ENCODE measurements at regions not wholly inside any gene's neighbourhood (a gene's known extent, or its start where the extent isn't known, plus 50 kb on each side); places are given as distances from the start of the nearest gene placed in this dataset.

GRCh38 chr15:59834528-59834927 is 145.4 kb upstream of the BNIP2 start:
- Mint-ChIP-seq H3K27ac (no peak overlapping the region), H3K36me3 (ENCODE audit: low read depth) (no peaks in the 10 kb centered on the region), H3K9me3 (no peaks in the 10 kb centered on the region), H3K27me3 (ENCODE audit: low read depth) (peaks cover 3% of the 10 kb centered on the region), H3K4me1 (ENCODE audit: low read depth) (peaks cover 10% of the 10 kb centered on the region), H3K4me3 (no peak overlapping the region)
- DNase-seq (ENCODE audit: low spot score), result no peak

GRCh38 chr15:59833366-59833765 is 144.2 kb upstream of the BNIP2 start:
- Mint-ChIP-seq H3K27me3 (ENCODE audit: low read depth) (peaks cover 3% of the 10 kb centered on the region), H3K4me3 (no peak overlapping the region), H3K4me1 (ENCODE audit: low read depth) (peaks cover 2% of the 10 kb centered on the region), H3K9me3 (no peaks in the 10 kb centered on the region), H3K27ac (no peak overlapping the region), H3K36me3 (ENCODE audit: low read depth) (no peaks in the 10 kb centered on the region)
- no peak for DNase-seq (ENCODE audit: low spot score)

GRCh38 chr15:59830873-59831272 is 141.8 kb upstream of the BNIP2 start:
- Mint-ChIP-seq H3K36me3 (ENCODE audit: low read depth) (no peaks in the 10 kb centered on the region), H3K9me3 (no peaks in the 10 kb centered on the region), H3K4me1 (ENCODE audit: low read depth) (no peaks in the 10 kb centered on the region), H3K27ac (no peak overlapping the region), H3K4me3 (no peak overlapping the region), H3K27me3 (ENCODE audit: low read depth) (peaks cover 9% of the 10 kb centered on the region)
- DNase-seq (ENCODE audit: low spot score), result no peak

- Mint-ChIP-seq H3K4me1 (ENCODE audit: low read depth) (no peaks in the 10 kb centered on the region), H3K4me3 (no peak overlapping the region), H3K27me3 (ENCODE audit: low read depth) (peaks cover 9% of the 10 kb centered on the region), H3K27ac (no peak overlapping the region), H3K9me3 (no peaks in the 10 kb centered on the region), H3K36me3 (ENCODE audit: low read depth) (no peaks in the 10 kb centered on the region)
- DNase-seq (ENCODE audit: low spot score), result no peak
Measured at GRCh38 chr15:59830098-59830497, 141.0 kb upstream of the BNIP2 start.

DNA sequence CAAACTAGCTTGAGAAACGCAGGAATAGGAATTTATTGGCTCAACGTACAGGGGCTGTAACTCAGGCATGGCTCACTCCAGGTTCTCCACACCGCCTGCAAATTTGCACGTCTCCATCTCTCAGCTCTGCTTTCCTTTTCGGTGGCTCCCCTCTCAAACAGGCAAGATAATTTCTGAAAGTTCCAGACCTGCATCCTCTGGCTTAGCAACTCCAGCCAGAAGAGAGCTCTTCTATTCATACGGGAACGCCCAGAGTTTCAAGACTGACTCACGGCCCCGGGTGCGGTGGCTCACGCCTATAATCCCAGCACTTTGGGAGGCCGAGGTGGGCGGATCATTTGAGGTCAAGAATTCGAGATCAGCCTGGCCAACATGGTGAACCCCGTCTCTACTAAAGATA is 139.7 kb upstream of the BNIP2 start:
- H3K36me3 Mint-ChIP-seq (ENCODE audit: low read depth), result no peaks in the 10 kb centered on the region
- H3K9me3 Mint-ChIP-seq, result peaks cover under 1% of the 10 kb centered on the region
- H3K4me1 Mint-ChIP-seq (ENCODE audit: low read depth), result no peaks in the 10 kb centered on the region
- H3K27ac Mint-ChIP-seq, result no peak overlapping the region
- H3K4me3 Mint-ChIP-seq, result no peak overlapping the region
- DNase-seq (ENCODE audit: low spot score), result no peak
- H3K27me3 Mint-ChIP-seq (ENCODE audit: low read depth), result peaks cover 8% of the 10 kb centered on the region

DNA sequence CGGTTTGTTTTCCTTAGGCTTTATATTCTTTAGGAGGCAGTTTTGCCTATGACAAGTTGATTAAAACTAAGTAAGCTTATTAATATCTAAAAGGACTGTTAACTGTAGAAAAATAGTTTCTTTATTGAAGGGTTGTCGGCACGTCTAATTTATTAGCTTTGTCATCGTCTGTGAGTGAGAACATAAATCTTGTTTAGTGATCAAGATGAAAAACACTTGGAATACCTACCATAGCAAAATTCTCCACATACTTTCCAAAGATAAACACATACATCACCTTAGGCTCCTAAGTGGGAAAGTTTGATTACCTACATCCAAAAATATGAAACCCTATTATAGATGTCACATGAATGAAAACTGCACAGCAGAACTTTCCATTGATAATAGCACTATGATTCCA is 139.1 kb upstream of the BNIP2 start:
- Mint-ChIP-seq H3K9me3 (peaks cover 6% of the 10 kb centered on the region), H3K27ac (no peak overlapping the region), H3K4me3 (no peak overlapping the region), H3K4me1 (ENCODE audit: low read depth) (no peaks in the 10 kb centered on the region), H3K27me3 (ENCODE audit: low read depth) (peaks cover 12% of the 10 kb centered on the region), H3K36me3 (ENCODE audit: low read depth) (no peaks in the 10 kb centered on the region)
- DNase-seq (ENCODE audit: low spot score), result no peak

- DNase-seq (ENCODE audit: low spot score), result no peak
- no peaks in the 10 kb centered on the region for H3K36me3 Mint-ChIP-seq (ENCODE audit: low read depth)
Measured at GRCh38 chr15:59825901-59826300, 136.8 kb upstream of the BNIP2 start.

GRCh38 chr15:59821286-59821685 is 132.2 kb upstream of the BNIP2 start:
- no peak for DNase-seq (ENCODE audit: low spot score)
- Mint-ChIP-seq H3K27me3 (ENCODE audit: low read depth) (peaks cover 29% of the 10 kb centered on the region), H3K4me1 (ENCODE audit: low read depth) (no peaks in the 10 kb centered on the region), H3K36me3 (ENCODE audit: low read depth) (no peaks in the 10 kb centered on the region), H3K27ac (no peak overlapping the region), H3K9me3 (peaks cover 9% of the 10 kb centered on the region), H3K4me3 (no peak overlapping the region)

More at GRCh38 chr15:59825901-59826300, 136.8 kb upstream of the BNIP2 start:
- H3K27me3 Mint-ChIP-seq (ENCODE audit: low read depth), result peaks cover 19% of the 10 kb centered on the region
- no peak overlapping the region for H3K27ac Mint-ChIP-seq
- H3K4me1 Mint-ChIP-seq (ENCODE audit: low read depth), result no peaks in the 10 kb centered on the region
- peaks cover 9% of the 10 kb centered on the region for H3K9me3 Mint-ChIP-seq
- no peak overlapping the region for H3K4me3 Mint-ChIP-seq

DNA sequence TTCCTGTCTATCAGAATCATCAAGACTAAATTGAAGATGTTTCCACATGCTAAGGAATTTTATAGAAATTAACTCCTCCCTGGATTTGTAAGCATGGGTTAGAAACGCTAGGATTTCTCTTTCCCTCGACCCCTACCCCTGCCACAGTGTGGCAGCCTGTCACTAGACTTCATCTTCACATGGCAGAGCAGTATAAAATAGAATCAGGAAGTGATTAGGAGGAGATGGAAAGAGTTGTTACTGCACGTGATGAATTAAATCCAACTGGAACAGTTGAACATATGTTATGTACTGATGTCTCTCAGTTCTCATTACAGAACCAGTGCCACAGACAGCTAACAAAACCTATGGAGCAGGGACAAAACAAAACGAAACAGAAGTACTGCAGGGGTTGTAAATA is 130.0 kb upstream of the BNIP2 start:
- no peaks in the 10 kb centered on the region for H3K36me3 Mint-ChIP-seq (ENCODE audit: low read depth)
- no peak overlapping the region for H3K27ac Mint-ChIP-seq
- peaks cover 35% of the 10 kb centered on the region for H3K27me3 Mint-ChIP-seq (ENCODE audit: low read depth)
- peaks cover 9% of the 10 kb centered on the region for H3K4me1 Mint-ChIP-seq (ENCODE audit: low read depth)
- H3K9me3 Mint-ChIP-seq, result peaks cover 9% of the 10 kb centered on the region
- H3K4me3 Mint-ChIP-seq, result no peak overlapping the region
- DNase-seq (ENCODE audit: low spot score), result no peak

DNA sequence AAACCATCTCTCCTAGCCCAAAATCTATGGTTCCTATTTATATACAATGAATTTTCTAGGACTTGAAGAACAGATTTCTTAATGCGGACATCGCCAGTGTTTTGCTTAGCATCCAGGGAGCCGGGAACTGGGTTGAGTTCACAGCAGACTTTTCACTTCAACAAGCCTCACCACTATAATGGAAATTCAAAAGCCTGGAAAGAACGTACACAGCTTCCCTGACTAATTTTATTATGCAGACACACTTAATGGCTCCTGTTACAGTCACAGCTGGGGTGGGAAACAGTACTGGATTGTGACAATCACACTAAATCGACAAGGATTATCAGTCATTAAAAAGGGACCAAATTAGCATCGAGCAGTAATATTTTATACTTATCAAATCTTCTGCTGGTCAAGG is 129.2 kb upstream of the BNIP2 start:
- Mint-ChIP-seq H3K9me3 (peaks cover 3% of the 10 kb centered on the region), H3K36me3 (ENCODE audit: low read depth) (no peaks in the 10 kb centered on the region), H3K27me3 (ENCODE audit: low read depth) (peaks cover 35% of the 10 kb centered on the region), H3K27ac (no peak overlapping the region), H3K4me3 (no peak overlapping the region), H3K4me1 (ENCODE audit: low read depth) (peaks cover 11% of the 10 kb centered on the region)
- DNase-seq (ENCODE audit: low spot score), result no peak

DNA sequence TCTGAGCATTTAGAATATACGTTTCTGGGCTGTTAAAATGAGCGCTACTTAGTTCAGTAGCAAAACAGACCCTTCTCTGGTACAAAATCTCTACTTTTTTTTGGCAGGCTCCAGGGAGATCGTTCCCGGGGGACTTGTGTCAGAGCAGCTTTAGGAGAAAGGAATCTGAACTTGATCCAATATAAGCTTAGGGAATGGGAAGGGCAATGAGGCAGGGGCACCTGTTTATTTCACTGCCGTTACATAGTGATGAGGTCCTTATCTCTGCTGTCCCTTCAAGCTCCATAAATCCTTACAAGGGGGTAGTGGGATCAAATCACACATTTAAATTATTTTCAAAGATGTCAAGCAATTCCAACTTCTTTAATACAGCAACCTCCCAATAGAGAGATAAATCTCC is 128.7 kb upstream of the BNIP2 start:
- H3K4me3 Mint-ChIP-seq, result no peak overlapping the region
- no peak overlapping the region for H3K27ac Mint-ChIP-seq
- no peaks in the 10 kb centered on the region for H3K9me3 Mint-ChIP-seq
- no peak for DNase-seq (ENCODE audit: low spot score)
- H3K4me1 Mint-ChIP-seq (ENCODE audit: low read depth), result peaks cover 13% of the 10 kb centered on the region
- no peaks in the 10 kb centered on the region for H3K36me3 Mint-ChIP-seq (ENCODE audit: low read depth)
- peaks cover 35% of the 10 kb centered on the region for H3K27me3 Mint-ChIP-seq (ENCODE audit: low read depth)

- no peak overlapping the region for H3K4me3 Mint-ChIP-seq
- no peak for DNase-seq (ENCODE audit: low spot score)
- peaks cover 40% of the 10 kb centered on the region for H3K27me3 Mint-ChIP-seq (ENCODE audit: low read depth)
- H3K27ac Mint-ChIP-seq, result no peak overlapping the region
- no peaks in the 10 kb centered on the region for H3K9me3 Mint-ChIP-seq
- no peaks in the 10 kb centered on the region for H3K36me3 Mint-ChIP-seq (ENCODE audit: low read depth)
- peaks cover 13% of the 10 kb centered on the region for H3K4me1 Mint-ChIP-seq (ENCODE audit: low read depth)
Measured at GRCh38 chr15:59817053-59817452, 127.9 kb upstream of the BNIP2 start.

DNA sequence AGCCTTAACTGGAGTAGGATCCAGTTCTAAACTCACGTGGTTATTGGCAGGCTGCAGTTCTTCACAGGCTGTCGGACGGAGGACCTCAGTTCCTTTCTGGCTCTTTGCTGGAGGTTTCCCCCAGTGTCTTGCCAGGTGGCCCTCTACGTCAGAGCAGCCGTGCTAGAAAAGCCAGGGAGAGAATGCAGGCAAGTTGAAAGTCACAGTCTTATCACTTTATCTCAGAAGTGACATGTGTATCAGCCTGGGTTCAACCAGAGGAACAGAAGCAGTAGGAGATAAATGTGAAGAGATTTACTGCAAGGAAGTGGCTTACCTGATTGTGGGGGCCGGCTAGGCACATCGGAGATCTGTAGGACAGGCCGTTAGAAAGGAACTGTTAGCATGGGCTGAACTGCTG is 125.3 kb upstream of the BNIP2 start:
- Mint-ChIP-seq H3K27me3 (ENCODE audit: low read depth) (peaks cover 41% of the 10 kb centered on the region), H3K9me3 (no peaks in the 10 kb centered on the region), H3K27ac (no peak overlapping the region), H3K4me1 (ENCODE audit: low read depth) (peaks cover 13% of the 10 kb centered on the region), H3K36me3 (ENCODE audit: low read depth) (no peaks in the 10 kb centered on the region), H3K4me3 (peak overlapping the region; percentile 3)
- DNase-seq (ENCODE audit: low spot score), result no peak

GRCh38 chr15:59812889-59813288 is 123.8 kb upstream of the BNIP2 start:
- no peak for DNase-seq (ENCODE audit: low spot score)
- Mint-ChIP-seq H3K27me3 (ENCODE audit: low read depth) (peaks cover 38% of the 10 kb centered on the region), H3K4me1 (ENCODE audit: low read depth) (peaks cover 13% of the 10 kb centered on the region), H3K9me3 (no peaks in the 10 kb centered on the region), H3K4me3 (no peak overlapping the region), H3K36me3 (ENCODE audit: low read depth) (no peaks in the 10 kb centered on the region), H3K27ac (no peak overlapping the region)

GRCh38 chr15:59812250-59812870 is 123.2 kb upstream of the BNIP2 start:
- Mint-ChIP-seq H3K9me3 (no peaks in the 10 kb centered on the region), H3K4me3 (no peak overlapping the region), H3K4me1 (ENCODE audit: low read depth) (peaks cover 13% of the 10 kb centered on the region), H3K27ac (no peak overlapping the region), H3K27me3 (ENCODE audit: low read depth) (peaks cover 35% of the 10 kb centered on the region), H3K36me3 (ENCODE audit: low read depth) (no peaks in the 10 kb centered on the region)
- DNase-seq (ENCODE audit: low spot score), result no peak
